ENCODE measurements at regions not wholly inside any gene's neighbourhood (a gene's known extent, or its start where the extent isn't known, plus 50 kb on each side); places are given as distances from the start of the nearest gene placed in this dataset.

DNA sequence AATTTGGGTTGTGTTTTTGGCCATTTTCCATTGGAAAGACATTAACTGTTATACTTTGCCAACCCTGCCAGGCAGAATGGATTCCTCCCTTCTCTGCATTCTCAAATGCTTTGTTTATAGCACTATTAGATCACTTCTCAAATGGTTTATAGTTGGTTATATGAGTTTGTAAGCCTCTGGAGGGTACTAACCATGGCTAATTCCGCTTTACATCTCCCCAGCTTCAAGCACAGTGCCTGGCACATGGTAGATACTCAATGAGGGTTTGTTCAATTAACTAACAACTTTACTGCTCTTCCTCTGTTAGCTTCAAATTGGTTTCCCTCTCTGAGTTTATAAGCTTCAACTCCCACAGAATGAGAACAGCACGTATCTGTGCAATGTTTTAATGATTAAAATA lies 213.5 kb downstream of the SOX11 start:
- Histone ChIP-seq H3K9me2 (replicated peaks; ENCODE audit: low read length) (no peaks in the 10 kb centered on the region), H3K4me1 (ENCODE audit: insufficient read depth, low read length) (no peaks in the 10 kb centered on the region), H3K27me3 (ENCODE audit: low read length) (no peaks in the 10 kb centered on the region), H3K4me2 (ENCODE audit: low read length) (no peak overlapping the region), H3K9me3 (ENCODE audit: low read length) (peaks cover 4% of the 10 kb centered on the region; the same call in 1 of the 2 replicates), H2AFZ (ENCODE audit: low read length) (no peak overlapping the region), H3K9ac (ENCODE audit: low read length) (no peak overlapping the region), H4K20me1 (ENCODE audit: low read length) (no peaks in the 10 kb centered on the region), H3K4me3 (ENCODE audit: low read length) (no peak overlapping the region), H3F3A (ENCODE audit: low read length, unreplicated experiment) (no peaks in the 10 kb centered on the region), H3K79me2 (ENCODE audit: low read length) (no peaks in the 10 kb centered on the region), H3K36me3 (ENCODE audit: low read depth, low read length) (no peaks in the 10 kb centered on the region), H3K27ac (ENCODE audit: low read length) (no peak overlapping the region)
- TF ChIP-seq EZH2phosphoT487 (IDR thresholded peaks at IDR 0.05; ENCODE audit: borderline replicate concordance, low read length) = no peak
- DNase-seq = no peak
- POLR2A ChIA-PET (ENCODE audit: unreplicated experiment) = no interaction called here
- BruUV-seq (replicated peaks) = no TSS peak
- ATAC-seq = no peak
- CTCF ChIA-PET = no interaction called here
- intact Hi-C loops (cut with micrococcal nuclease) = no loop called here

DNA sequence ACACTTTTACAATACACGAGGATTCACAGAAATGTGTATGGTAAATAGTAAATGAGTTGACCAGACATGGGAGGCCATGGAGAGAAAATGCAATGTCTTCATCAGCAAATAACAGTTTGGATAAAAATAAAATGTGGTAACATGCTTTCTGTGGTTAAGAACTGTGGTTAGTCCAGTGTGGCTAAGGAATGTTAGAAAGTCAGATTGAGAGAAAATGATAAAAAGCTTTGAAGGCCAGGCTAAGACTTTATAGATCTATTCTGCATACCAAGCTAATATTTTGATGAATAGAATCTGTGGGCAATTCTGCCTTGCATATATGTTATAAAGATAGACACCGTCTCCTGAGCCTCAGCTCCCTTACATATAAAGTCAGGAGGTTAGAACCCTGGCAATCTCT lies 215.9 kb downstream of the SOX11 start:
- Histone ChIP-seq H3K4me1 (ENCODE audit: insufficient read depth, low read length) (no peaks in the 10 kb centered on the region), H3K27ac (ENCODE audit: low read length) (no peak overlapping the region), H3K4me2 (ENCODE audit: low read length) (no peak overlapping the region), H3K9me3 (ENCODE audit: low read length) (peaks cover 4% of the 10 kb centered on the region; the same call in 1 of the 2 replicates), H3K4me3 (ENCODE audit: low read length) (no peak overlapping the region), H3K9ac (ENCODE audit: low read length) (no peak overlapping the region), H3F3A (ENCODE audit: low read length, unreplicated experiment) (no peaks in the 10 kb centered on the region), H2AFZ (ENCODE audit: low read length) (no peak overlapping the region), H3K79me2 (ENCODE audit: low read length) (no peaks in the 10 kb centered on the region), H3K9me2 (replicated peaks; ENCODE audit: low read length) (no peaks in the 10 kb centered on the region), H3K27me3 (ENCODE audit: low read length) (no peaks in the 10 kb centered on the region), H3K36me3 (ENCODE audit: low read depth, low read length) (no peaks in the 10 kb centered on the region), H4K20me1 (ENCODE audit: low read length) (no peaks in the 10 kb centered on the region)
- DNase-seq = no peak
- ATAC-seq = no peak
- intact Hi-C loops (cut with micrococcal nuclease) = no loop called here
- TF ChIP-seq EZH2 (IDR thresholded peaks at IDR 0.05; ENCODE audit: low read length, unreplicated experiment) (no peak), EZH2phosphoT487 (IDR thresholded peaks at IDR 0.05; ENCODE audit: borderline replicate concordance, low read length) (no peak)
- TF ChIP-seq, protein P1, sequence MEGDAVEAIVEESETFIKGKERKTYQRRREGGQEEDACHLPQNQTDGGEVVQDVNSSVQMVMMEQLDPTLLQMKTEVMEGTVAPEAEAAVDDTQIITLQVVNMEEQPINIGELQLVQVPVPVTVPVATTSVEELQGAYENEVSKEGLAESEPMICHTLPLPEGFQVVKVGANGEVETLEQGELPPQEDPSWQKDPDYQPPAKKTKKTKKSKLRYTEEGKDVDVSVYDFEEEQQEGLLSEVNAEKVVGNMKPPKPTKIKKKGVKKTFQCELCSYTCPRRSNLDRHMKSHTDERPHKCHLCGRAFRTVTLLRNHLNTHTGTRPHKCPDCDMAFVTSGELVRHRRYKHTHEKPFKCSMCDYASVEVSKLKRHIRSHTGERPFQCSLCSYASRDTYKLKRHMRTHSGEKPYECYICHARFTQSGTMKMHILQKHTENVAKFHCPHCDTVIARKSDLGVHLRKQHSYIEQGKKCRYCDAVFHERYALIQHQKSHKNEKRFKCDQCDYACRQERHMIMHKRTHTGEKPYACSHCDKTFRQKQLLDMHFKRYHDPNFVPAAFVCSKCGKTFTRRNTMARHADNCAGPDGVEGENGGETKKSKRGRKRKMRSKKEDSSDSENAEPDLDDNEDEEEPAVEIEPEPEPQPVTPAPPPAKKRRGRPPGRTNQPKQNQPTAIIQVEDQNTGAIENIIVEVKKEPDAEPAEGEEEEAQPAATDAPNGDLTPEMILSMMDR (conservative IDR thresholded peaks at IDR 0.05; ENCODE audit: low read depth, low read length) = no peak
- BruUV-seq (replicated peaks) = no TSS peak
- ChIA-PET POLR2A (ENCODE audit: unreplicated experiment) (no interaction called here), CTCF (no interaction called here)

DNA sequence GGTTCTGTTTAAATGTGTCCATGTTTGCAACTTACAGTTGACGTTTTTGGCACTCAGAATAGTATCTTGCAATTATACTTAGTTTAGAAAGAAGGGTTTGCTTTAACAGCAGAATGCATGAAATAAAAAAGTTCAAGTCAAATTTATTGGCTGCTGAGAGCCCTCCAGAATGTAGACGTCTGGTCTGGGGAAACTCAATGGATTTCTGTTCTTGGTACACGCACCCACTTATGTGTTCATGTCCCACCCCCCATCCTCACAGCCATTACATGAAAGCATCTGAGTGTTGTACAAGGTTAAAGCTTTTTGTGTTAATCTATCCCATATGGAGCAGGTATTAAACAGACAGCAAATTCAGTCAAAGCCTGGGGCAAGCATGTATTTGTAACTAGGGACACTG lies 219.5 kb downstream of the SOX11 start:
- no peak overlapping the region for H3K27ac ChIP-seq (ENCODE audit: low read length)
- no peak overlapping the region for H3K9ac ChIP-seq (ENCODE audit: low read length)
- H3K4me3 ChIP-seq (ENCODE audit: low read length) = no peak overlapping the region
- no peak for DNase-seq
- H4K20me1 ChIP-seq (ENCODE audit: low read length) = no peaks in the 10 kb centered on the region
- ChIA-PET POLR2A (ENCODE audit: unreplicated experiment) (no interaction called here), CTCF (no interaction called here)
- no peak overlapping the region for H2AFZ ChIP-seq (ENCODE audit: low read length)
- H3K27me3 ChIP-seq (ENCODE audit: low read length) = no peaks in the 10 kb centered on the region
- no peaks in the 10 kb centered on the region for H3K36me3 ChIP-seq (ENCODE audit: low read depth, low read length)
- TF ChIP-seq EZH2 (IDR thresholded peaks at IDR 0.05; ENCODE audit: low read length, unreplicated experiment) (no peak), EZH2phosphoT487 (IDR thresholded peaks at IDR 0.05; ENCODE audit: borderline replicate concordance, low read length) (no peak)
- TF ChIP-seq, protein P1 (conservative IDR thresholded peaks at IDR 0.05; ENCODE audit: low read depth, low read length) = no peak
- intact Hi-C loops (cut with micrococcal nuclease) = no loop called here
- no peaks in the 10 kb centered on the region for H3F3A ChIP-seq (ENCODE audit: low read length, unreplicated experiment)
- no peak overlapping the region for H3K4me2 ChIP-seq (ENCODE audit: low read length)
- H3K9me3 ChIP-seq (ENCODE audit: low read length) = peaks cover 4% of the 10 kb centered on the region; the same call in 1 of the 2 replicates
- H3K79me2 ChIP-seq (ENCODE audit: low read length) = no peaks in the 10 kb centered on the region
- no TSS peak for BruUV-seq (replicated peaks)
- no peaks in the 10 kb centered on the region for H3K9me2 ChIP-seq (replicated peaks; ENCODE audit: low read length)
- no peak for ATAC-seq
- no peaks in the 10 kb centered on the region for H3K4me1 ChIP-seq (ENCODE audit: insufficient read depth, low read length)
